Ovary (tissue), 3 donors: ENCODE measurements at regions not wholly inside any gene's neighbourhood (a gene's known extent, or its start where the extent isn't known, plus 50 kb on each side); places are given as distances from the start of the nearest gene placed in this dataset.

ENCODE experiments used
- EP300 ChIP-seq: sonication (generic); formaldehyde crosslinking; IDR thresholded peaks from one replicate; pipeline ENCODE4 v1.6.1; 2017; ENCODE audit warnings: antibody characterized with exemption
- POLR2A ChIP-seq: fragments of 450-650 bp; IDR thresholded peaks from one replicate; pipeline ENCODE4 v1.6.1; 2017; ENCODE audit warnings: antibody characterized with exemption, mild to moderate bottlenecking, moderate library complexity
- TF ChIP-seq, protein P1 (sequence below), 3 donors: fragments of 450-650 bp in 2 of 3; fragments of 200-600 bp in 1 of 3; IDR thresholded peaks; one replicate each; pipeline versions ENCODE4 v1.5.1 to v1.8.0; 2016 to 2022; ENCODE audit warnings: antibody characterized with exemption in 3 of 3, mild to moderate bottlenecking in 1 of 3
- donor health status: DM: no; HTN: no; CAD: no.

DNA sequence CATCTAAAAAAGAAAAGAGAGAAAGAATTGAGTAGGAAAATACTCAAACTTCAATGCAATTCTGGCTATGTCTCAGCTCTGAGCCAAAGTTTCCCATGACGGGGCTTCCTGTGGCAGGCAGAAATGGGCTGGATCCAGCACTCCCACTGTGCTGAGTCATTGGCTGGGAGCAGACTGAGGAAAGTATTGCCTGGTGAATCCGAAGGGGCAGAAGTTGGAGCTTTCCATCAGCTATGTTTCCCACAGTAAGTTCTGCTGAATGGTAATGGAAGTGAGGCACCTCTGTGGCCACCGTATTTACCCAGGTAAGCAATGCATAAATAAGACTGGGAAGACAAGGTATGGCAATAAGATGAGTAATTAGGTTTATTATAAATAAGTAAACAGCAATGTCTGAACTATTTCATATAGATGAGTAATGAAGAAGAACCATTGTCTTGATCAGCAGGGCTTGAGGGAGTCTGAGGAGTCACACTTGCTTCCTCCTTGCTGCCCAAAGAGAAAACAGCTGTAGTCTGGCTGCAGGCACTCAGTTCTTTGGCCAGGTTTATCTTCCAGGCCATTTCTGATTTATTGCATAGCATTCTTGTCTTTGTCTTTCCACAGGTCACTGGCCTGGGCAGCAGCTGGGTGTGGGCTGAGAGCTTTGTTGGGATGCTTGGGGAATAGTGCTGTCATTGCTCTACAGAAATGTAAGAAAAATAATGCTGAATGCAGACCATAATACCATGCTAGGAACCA is 255.3 kb downstream of the DNAJB9 start:
- no peak for TF ChIP-seq POLR2A
- TF ChIP-seq, protein P1, sequence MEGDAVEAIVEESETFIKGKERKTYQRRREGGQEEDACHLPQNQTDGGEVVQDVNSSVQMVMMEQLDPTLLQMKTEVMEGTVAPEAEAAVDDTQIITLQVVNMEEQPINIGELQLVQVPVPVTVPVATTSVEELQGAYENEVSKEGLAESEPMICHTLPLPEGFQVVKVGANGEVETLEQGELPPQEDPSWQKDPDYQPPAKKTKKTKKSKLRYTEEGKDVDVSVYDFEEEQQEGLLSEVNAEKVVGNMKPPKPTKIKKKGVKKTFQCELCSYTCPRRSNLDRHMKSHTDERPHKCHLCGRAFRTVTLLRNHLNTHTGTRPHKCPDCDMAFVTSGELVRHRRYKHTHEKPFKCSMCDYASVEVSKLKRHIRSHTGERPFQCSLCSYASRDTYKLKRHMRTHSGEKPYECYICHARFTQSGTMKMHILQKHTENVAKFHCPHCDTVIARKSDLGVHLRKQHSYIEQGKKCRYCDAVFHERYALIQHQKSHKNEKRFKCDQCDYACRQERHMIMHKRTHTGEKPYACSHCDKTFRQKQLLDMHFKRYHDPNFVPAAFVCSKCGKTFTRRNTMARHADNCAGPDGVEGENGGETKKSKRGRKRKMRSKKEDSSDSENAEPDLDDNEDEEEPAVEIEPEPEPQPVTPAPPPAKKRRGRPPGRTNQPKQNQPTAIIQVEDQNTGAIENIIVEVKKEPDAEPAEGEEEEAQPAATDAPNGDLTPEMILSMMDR (IDR thresholded peaks at IDR 0.05) = no peak
- TF ChIP-seq EP300 = no peak
